ENCODE measurements at regions not wholly inside any gene's neighbourhood (a gene's known extent, or its start where the extent isn't known, plus 50 kb on each side); places are given as distances from the start of the nearest gene placed in this dataset.
"Not testable (repeated sequence)": the region's sequence is repeated elsewhere in the genome, so short reads cannot be mapped to it uniquely, and the experiment has no call there.

- H3K36me3 Mint-ChIP-seq (ENCODE audit: insufficient read depth), result no peaks in the 10 kb centered on the region
- DNase-seq (no peak), ATAC-seq (replicated peaks) (no peak)
- no peak overlapping the region for H3K4me3 Mint-ChIP-seq
- no peaks in the 10 kb centered on the region for H3K4me1 Mint-ChIP-seq (ENCODE audit: low read depth in 2 of 2)
- no peaks in the 10 kb centered on the region for H3K9me3 Mint-ChIP-seq
- H3K27me3 Mint-ChIP-seq, result peaks cover 0 to 7% of the 10 kb centered on the region in 2 donors
- no peak overlapping the region for H3K27ac Mint-ChIP-seq
Measured at GRCh38 chr18:76307293-76307690, 187.8 kb downstream of the ZNF516 start.

DNA sequence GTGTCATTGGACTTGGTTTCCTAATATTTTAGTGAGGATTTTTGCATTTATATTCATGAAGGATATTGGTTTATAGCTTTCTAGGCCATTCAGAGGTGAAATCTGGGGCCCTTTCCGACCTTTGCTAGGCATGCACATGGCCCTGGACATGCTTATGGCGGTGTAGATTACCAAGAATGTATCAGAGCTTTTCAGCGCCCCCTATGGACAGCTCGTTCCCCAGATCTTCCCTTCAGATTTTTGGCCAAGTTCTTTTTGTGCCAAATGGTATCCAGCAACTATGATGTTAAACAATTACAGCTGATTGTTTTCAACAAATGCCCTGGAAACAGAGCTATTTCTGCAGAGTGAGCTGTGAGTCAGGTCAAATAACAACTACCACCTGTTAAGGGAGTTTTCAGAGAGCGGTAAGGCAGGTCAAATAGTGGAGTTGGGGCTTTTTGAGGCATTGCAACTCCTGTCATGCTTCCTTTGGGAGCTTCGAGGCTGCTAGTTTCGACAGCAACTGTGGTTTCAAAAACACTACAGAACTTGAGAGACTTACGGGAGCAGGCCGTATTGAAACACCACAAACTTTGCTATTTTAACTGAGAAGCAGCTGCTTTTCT, 188.3 kb downstream of the ZNF516 start:
- DNase-seq (no peak), ATAC-seq (replicated peaks) (no peak)
- peaks cover 0 to 7% of the 10 kb centered on the region in 2 donors for H3K27me3 Mint-ChIP-seq
- H3K4me3 Mint-ChIP-seq, result no peak overlapping the region
- H3K9me3 Mint-ChIP-seq, result no peaks in the 10 kb centered on the region
- no peaks in the 10 kb centered on the region for H3K36me3 Mint-ChIP-seq (ENCODE audit: insufficient read depth)
- no peaks in the 10 kb centered on the region for H3K4me1 Mint-ChIP-seq (ENCODE audit: low read depth in 2 of 2)
- H3K27ac Mint-ChIP-seq, result no peak overlapping the region

- peaks cover 0 to 3% of the 10 kb centered on the region in 2 donors for H3K9me3 Mint-ChIP-seq
- H3K4me1 Mint-ChIP-seq (ENCODE audit: low read depth in 2 of 2), result no peaks in the 10 kb centered on the region
- H3K4me3 Mint-ChIP-seq, result no peak overlapping the region
- peaks cover 15 to 30% of the 10 kb centered on the region in 2 donors for H3K27me3 Mint-ChIP-seq
- ATAC-seq (replicated peaks) (no peak), DNase-seq (no peak)
- no peak overlapping the region for H3K27ac Mint-ChIP-seq
- no peaks in the 10 kb centered on the region for H3K36me3 Mint-ChIP-seq (ENCODE audit: insufficient read depth)
Measured at GRCh38 chr18:76285866-76286265, 209.2 kb downstream of the ZNF516 start.

GRCh38 chr18:76281565-76281964, 213.5 kb downstream of the ZNF516 start:
- peaks cover 15 to 30% of the 10 kb centered on the region in 2 donors for H3K27me3 Mint-ChIP-seq
- DNase-seq (no peak), ATAC-seq (replicated peaks) (no peak)
- no peak overlapping the region for H3K4me3 Mint-ChIP-seq
- H3K27ac Mint-ChIP-seq, result no peak overlapping the region
- no peaks in the 10 kb centered on the region for H3K36me3 Mint-ChIP-seq (ENCODE audit: insufficient read depth)
- H3K4me1 Mint-ChIP-seq (ENCODE audit: low read depth in 2 of 2), result no peaks in the 10 kb centered on the region
- peaks cover 0 to 2% of the 10 kb centered on the region in 2 donors for H3K9me3 Mint-ChIP-seq

DNA sequence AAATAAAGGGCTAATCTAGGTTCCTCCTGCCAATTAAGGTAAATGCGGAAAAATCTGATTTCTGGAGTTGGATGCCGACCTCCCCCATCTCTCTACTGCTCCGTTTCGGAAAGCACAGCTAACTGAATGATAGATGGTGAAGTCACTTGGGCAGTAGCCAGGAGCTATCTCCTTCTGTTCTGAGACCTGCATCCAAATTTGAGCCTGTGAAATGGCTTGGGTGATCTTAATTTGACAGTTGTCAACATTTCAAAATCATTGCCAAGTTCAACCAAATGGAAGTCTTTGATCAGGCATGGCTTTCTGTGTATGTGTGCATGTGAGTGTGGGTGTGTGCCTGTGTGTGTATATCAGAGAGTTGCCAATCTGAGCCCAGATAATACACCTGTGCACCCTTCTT, 217.2 kb downstream of the ZNF516 start:
- Mint-ChIP-seq H3K27me3 (no peaks in the 10 kb centered on the region), H3K36me3 (ENCODE audit: insufficient read depth) (no peaks in the 10 kb centered on the region), H3K4me3 (no peak overlapping the region), H3K9me3 (no peaks in the 10 kb centered on the region), H3K27ac (no peak overlapping the region), H3K4me1 (ENCODE audit: low read depth in 2 of 2) (no peaks in the 10 kb centered on the region)
- ATAC-seq (replicated peaks) (no peak), DNase-seq (no peak)

DNA sequence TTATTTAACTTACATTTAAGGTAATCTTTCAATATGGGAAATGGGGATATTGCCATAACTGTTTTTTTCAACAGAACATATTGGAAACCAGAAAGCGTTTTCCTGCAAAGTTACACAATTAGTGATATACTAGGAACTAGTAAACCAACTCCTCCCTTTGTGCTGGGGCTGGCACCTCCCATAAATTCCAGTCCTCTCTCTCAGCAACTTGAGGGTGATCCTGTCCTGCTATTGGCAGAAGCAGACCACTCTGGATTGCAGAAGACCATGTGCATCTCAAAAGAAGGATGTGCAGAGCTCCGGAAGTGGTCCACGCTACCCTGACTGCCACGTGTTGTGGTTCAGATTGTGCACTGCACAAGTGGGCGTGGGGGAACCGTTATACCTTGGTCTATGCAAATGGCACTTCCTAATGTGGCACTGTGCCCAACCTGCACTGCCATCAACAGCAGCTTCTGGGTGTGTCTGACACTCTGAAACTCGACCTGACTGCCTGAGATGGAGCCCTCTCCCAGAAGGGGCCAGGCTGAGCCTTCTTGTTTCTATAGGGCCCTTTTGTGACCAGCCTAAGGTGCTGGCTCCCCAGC, 219.2 kb downstream of the ZNF516 start:
- DNase-seq, result no peak
- no peak for ATAC-seq (replicated peaks)
- Mint-ChIP-seq H3K27me3 (no peaks in the 10 kb centered on the region), H3K4me3 (no peak overlapping the region), H3K9me3 (no peaks in the 10 kb centered on the region), H3K36me3 (ENCODE audit: insufficient read depth) (no peaks in the 10 kb centered on the region), H3K27ac (no peak overlapping the region), H3K4me1 (ENCODE audit: low read depth in 2 of 2) (no peaks in the 10 kb centered on the region)

DNA sequence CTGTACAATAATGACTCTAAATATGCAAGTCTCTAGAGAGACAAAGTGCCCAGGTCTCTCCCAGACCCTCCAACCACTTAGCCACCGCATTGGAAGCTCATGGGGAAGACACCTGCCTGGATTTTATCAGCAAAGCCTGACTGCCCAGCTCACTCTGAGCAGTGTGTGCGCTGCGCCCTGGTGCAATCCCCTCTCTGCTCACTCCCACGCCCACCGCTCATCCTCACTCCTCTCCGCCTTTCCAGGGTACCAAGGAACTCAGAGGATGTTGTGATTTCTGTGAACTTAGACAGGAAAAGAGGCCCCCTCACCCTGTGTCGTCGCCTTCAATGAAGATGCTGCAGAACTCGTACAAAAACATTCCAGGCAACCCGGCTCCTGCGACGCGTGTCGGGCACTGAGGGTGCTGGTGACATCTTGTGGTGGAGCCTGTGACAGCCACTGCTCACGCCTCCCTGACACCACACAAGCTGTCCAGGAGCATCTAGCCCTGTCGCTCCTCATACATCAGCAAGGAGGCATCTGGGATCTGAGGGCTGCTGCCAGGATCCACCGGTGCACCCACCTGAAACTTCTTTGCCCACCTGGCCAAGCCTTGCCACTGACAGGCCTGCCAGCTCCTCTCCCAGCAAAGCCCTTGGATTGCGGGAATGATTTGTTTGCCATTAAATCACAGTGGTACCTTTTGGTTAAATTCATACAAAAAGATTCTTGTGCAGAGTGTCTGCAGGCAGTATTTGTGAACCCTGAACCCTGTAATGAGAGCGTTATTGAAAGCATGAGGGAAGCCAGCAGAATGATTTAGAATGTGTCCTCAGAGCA, 220.4 kb downstream of the ZNF516 start:
- no peak for DNase-seq
- no peak for ATAC-seq (replicated peaks)
- peaks cover 0 to 6% of the 10 kb centered on the region in 2 donors for H3K9me3 Mint-ChIP-seq

DNA sequence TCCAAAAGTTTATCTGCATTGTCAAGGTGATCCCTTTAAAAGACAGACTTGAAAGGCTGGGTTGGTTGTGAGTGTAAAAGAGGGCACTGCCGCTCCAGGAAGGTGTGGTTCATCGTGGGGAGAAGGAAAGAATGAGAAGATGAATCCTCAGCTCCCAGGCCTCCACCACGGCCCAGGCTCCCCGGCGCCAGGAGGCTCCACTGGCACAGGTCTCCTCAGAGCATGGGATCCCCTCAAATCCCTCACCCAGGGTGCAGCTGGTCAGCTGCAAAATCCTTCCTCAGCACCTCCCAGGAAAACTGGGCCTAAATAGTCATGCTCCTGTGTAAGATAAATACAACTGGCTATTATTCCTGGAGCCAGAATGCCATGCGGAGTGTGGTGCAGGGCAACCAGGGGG, 221.1 kb downstream of the ZNF516 start:
- no peak overlapping the region for H3K27ac Mint-ChIP-seq

More for the DNA sequence above, 220.4 kb downstream of the ZNF516 start:
- Mint-ChIP-seq H3K4me3 (no peak overlapping the region), H3K4me1 (ENCODE audit: low read depth in 2 of 2) (no peaks in the 10 kb centered on the region), H3K27me3 (peaks cover 3 to 6% of the 10 kb centered on the region in 2 donors), H3K27ac (no peak overlapping the region), H3K36me3 (ENCODE audit: insufficient read depth) (no peaks in the 10 kb centered on the region)

GRCh38 chr18:76273036-76273545, 222.0 kb downstream of the ZNF516 start:
- no peak overlapping the region for H3K4me3 Mint-ChIP-seq
- DNase-seq, result no peak
- peaks cover 5 to 10% of the 10 kb centered on the region in 2 donors for H3K27me3 Mint-ChIP-seq
- H3K9me3 Mint-ChIP-seq, result peaks cover 0 to 6% of the 10 kb centered on the region in 2 donors
- no peak overlapping the region for H3K27ac Mint-ChIP-seq
- H3K4me1 Mint-ChIP-seq (ENCODE audit: low read depth in 2 of 2), result no peaks in the 10 kb centered on the region
- H3K36me3 Mint-ChIP-seq (ENCODE audit: insufficient read depth), result no peaks in the 10 kb centered on the region
- ATAC-seq (replicated peaks), result no peak

More for the DNA sequence above, 221.1 kb downstream of the ZNF516 start:
- no peak overlapping the region for H3K4me3 Mint-ChIP-seq
- peaks cover 5 to 10% of the 10 kb centered on the region in 2 donors for H3K27me3 Mint-ChIP-seq
- H3K9me3 Mint-ChIP-seq, result peaks cover 0 to 6% of the 10 kb centered on the region in 2 donors
- no peak for DNase-seq
- ATAC-seq (replicated peaks), result no peak
- H3K4me1 Mint-ChIP-seq (ENCODE audit: low read depth in 2 of 2), result no peaks in the 10 kb centered on the region
- no peaks in the 10 kb centered on the region for H3K36me3 Mint-ChIP-seq (ENCODE audit: insufficient read depth)

DNA sequence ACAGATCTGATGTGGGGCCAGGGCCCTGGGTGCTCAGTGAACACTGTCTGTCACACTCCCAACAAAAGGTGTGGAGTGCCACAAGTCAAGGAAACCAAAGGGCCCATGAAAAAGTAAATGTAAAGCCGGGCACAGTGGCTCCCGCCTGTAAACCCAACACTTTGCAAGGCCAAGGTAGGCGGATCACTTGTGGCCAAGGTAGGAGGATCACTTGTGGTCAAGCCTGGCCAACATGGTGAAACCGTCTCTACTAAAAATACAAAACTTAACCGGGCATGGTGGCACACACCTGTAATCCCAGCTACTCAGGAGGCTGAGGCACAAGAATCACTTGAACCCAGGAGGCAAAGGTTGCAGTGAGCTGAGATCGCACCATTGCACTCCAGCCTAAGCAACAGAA, 227.6 kb downstream of the ZNF516 start:
- ATAC-seq (replicated peaks); H3K9me3 Mint-ChIP-seq; H3K4me3 Mint-ChIP-seq; H3K4me1 Mint-ChIP-seq (ENCODE audit: low read depth in 2 of 2); H3K36me3 Mint-ChIP-seq (ENCODE audit: insufficient read depth); H3K27ac Mint-ChIP-seq; DNase-seq: not testable (repeated sequence)
- H3K27me3 Mint-ChIP-seq, result peaks cover 5 to 38% of the 10 kb centered on the region in 2 donors

DNA sequence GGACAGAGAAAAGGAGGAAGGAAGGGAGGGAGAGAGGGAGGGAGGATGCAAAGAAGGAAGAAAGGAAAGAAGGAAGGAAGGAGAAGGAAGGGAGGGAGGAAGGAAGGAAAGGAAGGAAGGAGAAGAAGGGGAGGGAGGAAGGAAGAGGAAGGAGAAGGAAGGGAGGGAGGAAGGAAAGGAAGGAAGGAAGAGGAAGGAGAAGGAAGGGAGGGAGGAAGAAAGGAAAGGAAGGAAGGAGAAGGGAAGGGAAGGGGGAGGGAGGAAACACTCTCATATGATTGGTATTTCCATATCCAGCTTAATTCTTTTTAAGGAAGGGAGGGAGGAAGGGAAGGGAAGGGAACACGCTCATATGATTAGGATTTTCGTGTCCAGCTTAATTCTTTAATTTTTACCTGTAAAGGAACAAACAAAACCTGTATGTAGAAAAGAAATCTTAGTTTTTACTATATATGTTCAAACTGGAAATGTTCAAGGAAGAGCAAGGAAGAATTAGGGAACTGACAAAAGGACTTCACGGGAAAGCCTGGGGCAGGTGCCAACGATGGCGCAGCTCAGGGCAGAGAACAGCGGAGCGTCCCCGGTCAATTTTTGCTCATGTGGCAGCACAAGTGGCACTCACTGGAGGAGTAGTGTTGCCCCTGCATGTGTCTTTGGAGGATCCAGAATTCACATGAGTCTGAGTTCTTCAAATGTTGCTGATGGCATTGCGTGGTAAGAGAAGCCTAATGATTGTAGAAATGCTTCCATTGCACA, 228.6 kb downstream of the ZNF516 start:
- Mint-ChIP-seq H3K9me3 (peaks cover 0 to 6% of the 10 kb centered on the region in 2 donors), H3K4me1 (ENCODE audit: low read depth in 2 of 2) (no peaks in the 10 kb centered on the region), H3K27me3 (peaks cover 5 to 40% of the 10 kb centered on the region in 2 donors), H3K36me3 (ENCODE audit: insufficient read depth) (no peaks in the 10 kb centered on the region), H3K4me3 (no peak overlapping the region), H3K27ac (no peak overlapping the region)
- ATAC-seq (replicated peaks) (no peak), DNase-seq (no peak)

DNA sequence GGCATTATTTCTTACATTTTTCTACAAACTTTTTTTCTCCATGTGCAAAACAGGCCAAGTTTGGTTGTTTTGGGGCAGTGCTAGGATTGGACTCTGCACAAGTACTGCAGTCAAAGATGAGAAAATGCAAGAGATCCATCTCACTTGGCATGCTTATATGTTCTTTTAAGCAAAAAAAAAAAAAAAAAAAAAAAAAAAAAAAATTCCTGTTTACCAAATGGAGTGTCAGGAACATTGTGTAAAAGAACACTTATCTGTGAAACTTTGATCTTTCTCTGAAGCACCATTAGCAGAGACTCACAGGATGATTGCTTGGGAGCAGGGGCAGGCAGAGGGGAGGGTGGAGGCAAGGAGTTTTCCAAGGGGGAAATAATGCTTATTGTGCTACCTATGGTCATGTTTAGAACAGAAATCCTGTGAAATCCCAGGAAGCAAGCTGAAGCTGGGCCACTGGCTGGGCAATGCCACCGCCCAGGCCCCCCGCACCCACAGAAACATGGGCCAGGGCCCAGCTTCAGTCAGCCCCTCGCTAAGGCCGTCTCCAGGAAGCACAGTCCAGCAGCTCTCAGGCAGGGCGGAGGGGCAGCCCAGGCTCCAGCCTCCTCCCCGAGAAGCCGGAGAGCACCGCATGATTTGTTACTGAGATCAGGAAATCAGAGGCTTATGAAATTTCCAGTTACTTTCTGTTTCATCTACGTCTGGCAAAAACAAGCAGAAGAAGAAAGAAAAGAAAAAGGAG, 229.4 kb downstream of the ZNF516 start:
- no peak overlapping the region for H3K4me3 Mint-ChIP-seq
- no peaks in the 10 kb centered on the region for H3K36me3 Mint-ChIP-seq (ENCODE audit: insufficient read depth)
- H3K27ac Mint-ChIP-seq, result no peak overlapping the region
- DNase-seq (no peak), ATAC-seq (replicated peaks) (no peak)
- H3K27me3 Mint-ChIP-seq, result peaks cover 5 to 47% of the 10 kb centered on the region in 2 donors
- H3K9me3 Mint-ChIP-seq, result peaks cover 0 to 6% of the 10 kb centered on the region in 2 donors
- H3K4me1 Mint-ChIP-seq (ENCODE audit: low read depth in 2 of 2), result no peaks in the 10 kb centered on the region

DNA sequence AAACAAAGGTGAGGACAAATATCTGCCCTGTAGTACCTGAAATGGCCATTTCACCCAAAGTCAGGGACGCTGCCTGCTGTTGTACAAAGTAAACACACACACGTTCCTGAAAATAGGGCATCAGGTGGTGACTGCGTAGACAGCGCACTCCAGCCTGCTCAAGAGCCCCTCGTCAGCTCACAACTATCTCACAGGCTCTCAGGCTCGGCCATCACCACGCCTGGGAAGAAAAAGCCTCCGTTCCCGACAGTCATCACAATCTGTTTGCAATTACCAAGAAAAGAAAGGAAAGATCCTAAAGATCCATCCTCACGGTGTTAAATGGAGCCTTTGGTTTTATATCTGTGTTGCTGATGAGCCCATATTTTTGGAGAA, 230.2 kb downstream of the ZNF516 start:
- Mint-ChIP-seq H3K27ac (no peak overlapping the region), H3K4me3 (no peak overlapping the region), H3K27me3 (peaks cover 4 to 43% of the 10 kb centered on the region in 2 donors), H3K36me3 (ENCODE audit: insufficient read depth) (no peaks in the 10 kb centered on the region), H3K9me3 (peaks cover 0 to 3% of the 10 kb centered on the region in 2 donors), H3K4me1 (ENCODE audit: low read depth in 2 of 2) (no peaks in the 10 kb centered on the region)
- no peak for DNase-seq
- ATAC-seq (replicated peaks), result no peak

Data from effector memory CD8-positive, alpha-beta T cell (primary cell).